HEK293 (cell line): ENCODE measurements at regions not wholly inside any gene's neighbourhood (a gene's known extent, or its start where the extent isn't known, plus 50 kb on each side); places are given as distances from the start of the nearest gene placed in this dataset.

ENCODE experiments used
- CTCF ChIA-PET: fragments of 350-600 bp; formaldehyde crosslinking; extraction: SDS; loops from one replicate; lab custom pipeline; 2021; ENCODE audit warnings: antibody characterized with exemption; lab: Yijun Ruan, JAX
- POLR2A ChIA-PET: fragments of 300-600 bp; formaldehyde crosslinking; extraction: SDS; loops from one replicate; lab custom pipeline; 2020; ENCODE audit warnings: antibody characterized with exemption, inconsistent platforms; lab: Yijun Ruan, JAX
- H3K27ac ChIP-seq: fragments of 200-500 bp; sonication (Bioruptor generic); 2 replicates; pipeline ENCODE4 v1.5.1; 2014; ENCODE audit warnings: low read depth, low read length, control low read depth, inconsistent platforms; ENCODE audit errors: extremely low read depth
- H3K36me3 ChIP-seq, 2 experiments: fragments of 200-500 bp in 1 of 2; sonication (Bioruptor generic) in 1 of 2; 1 replicate in 1 of 2; 2 replicates in 1 of 2; pipeline ENCODE4 v1.5.1; 2014 to 2017; ENCODE audit warnings: inconsistent platforms in 2 of 2, low read length in 2 of 2; ENCODE audit not compliant: control insufficient read depth in 2 of 2, insufficient read depth in 1 of 2
- H3K4me1 ChIP-seq: fragments of 200-500 bp; sonication (Bioruptor generic); 2 replicates; pipeline ENCODE4 v1.5.1; 2014; ENCODE audit warnings: mild to moderate bottlenecking, low read length, inconsistent platforms; ENCODE audit not compliant: control insufficient read depth, insufficient read depth
- H3K4me3 ChIP-seq: 2 replicates; pipeline ENCODE4 v1.5.1; 2011; ENCODE audit warnings: low read depth, mild to moderate bottlenecking, control low read depth, low read length, moderate library complexity
- H3K9me3 ChIP-seq: fragments of 200-500 bp; sonication (Bioruptor generic); 2 replicates; pipeline ENCODE4 v1.5.1; 2014; ENCODE audit warnings: low read depth, low read length, inconsistent platforms; ENCODE audit not compliant: control insufficient read depth, insufficient read depth
- FEZF1 ChIP-seq: fragments of 450-650 bp; formaldehyde crosslinking; IDR thresholded peaks from 2 replicates; pipeline ENCODE4 v1.5.1; 2016; ENCODE audit warnings: missing biosample characterization, missing genetic modification characterization
- OVOL3 ChIP-seq: fragments of 450-650 bp; formaldehyde crosslinking; IDR thresholded peaks from 2 replicates; pipeline ENCODE4 v1.5.1; 2016; ENCODE audit warnings: missing biosample characterization, missing genetic modification characterization
- REPIN1 ChIP-seq: fragments of 450-650 bp; formaldehyde crosslinking; IDR thresholded peaks from 2 replicates; pipeline ENCODE4 v1.5.1; 2017; ENCODE audit warnings: missing biosample characterization, missing genetic modification characterization, low read depth
- SCRT2 ChIP-seq: fragments of 450-650 bp; formaldehyde crosslinking; IDR thresholded peaks from 2 replicates; pipeline ENCODE4 v1.5.1; 2016; ENCODE audit warnings: missing biosample characterization, missing genetic modification characterization
- TSHZ1 ChIP-seq: fragments of 450-650 bp; formaldehyde crosslinking; IDR thresholded peaks from 2 replicates; pipeline ENCODE4 v1.5.1; 2016; ENCODE audit warnings: missing biosample characterization, missing genetic modification characterization, borderline replicate concordance
- ZBTB21 ChIP-seq: fragments of 450-650 bp; formaldehyde crosslinking; IDR thresholded peaks from 2 replicates; pipeline ENCODE4 v1.5.1; 2017; ENCODE audit warnings: missing biosample characterization, missing genetic modification characterization
- ZBTB49 ChIP-seq: fragments of 450-650 bp; formaldehyde crosslinking; IDR thresholded peaks from 2 replicates; pipeline ENCODE4 v1.5.1; 2016; ENCODE audit warnings: missing biosample characterization, missing genetic modification characterization, low read depth
- ZNF10 ChIP-seq: fragments of 450-650 bp; formaldehyde crosslinking; IDR thresholded peaks from 2 replicates; pipeline ENCODE4 v1.5.1; 2017; ENCODE audit warnings: missing biosample characterization, missing genetic modification characterization
- ZNF274 ChIP-seq, 2 experiments: fragments of 200-500 bp in 1 of 2; fragments of 450-650 bp in 1 of 2; sonication (Bioruptor generic) in 1 of 2; formaldehyde crosslinking in 1 of 2; IDR thresholded peaks; 2 replicates each; pipeline versions ENCODE4 v1.5.1 to v1.6.1; 2014 to 2016; ENCODE audit warnings: borderline replicate concordance in 1 of 2, inconsistent platforms in 1 of 2, low read length in 1 of 2, missing biosample characterization in 1 of 2, missing genetic modification characterization in 1 of 2
- ZNF366 ChIP-seq: fragments of 450-650 bp; formaldehyde crosslinking; conservative IDR thresholded peaks from 2 replicates; pipeline ENCODE4 v1.5.1; 2016; ENCODE audit warnings: missing biosample characterization, missing genetic modification characterization
- ZNF548 ChIP-seq: fragments of 450-650 bp; formaldehyde crosslinking; IDR thresholded peaks from 2 replicates; pipeline ENCODE4 v1.5.1; 2016; ENCODE audit warnings: missing biosample characterization, missing genetic modification characterization
- ZNF704 ChIP-seq: fragments of 450-650 bp; formaldehyde crosslinking; IDR thresholded peaks from 2 replicates; pipeline ENCODE4 v1.5.1; 2016; ENCODE audit warnings: missing biosample characterization, missing genetic modification characterization
- ZSCAN30 ChIP-seq: fragments of 450-650 bp; IDR thresholded peaks from 2 replicates; pipeline ENCODE4 v1.5.1; 2018; ENCODE audit warnings: missing biosample characterization, mild to moderate bottlenecking, missing genetic modification characterization, moderate library complexity
- ZSCAN5A ChIP-seq: fragments of 450-650 bp; formaldehyde crosslinking; IDR thresholded peaks from 2 replicates; pipeline ENCODE4 v1.5.1; 2016; ENCODE audit warnings: missing biosample characterization, missing genetic modification characterization
- TF ChIP-seq, protein P1 (sequence below): fragments of 450-650 bp; formaldehyde crosslinking; IDR thresholded peaks from 2 replicates; pipeline ENCODE4 v1.5.1; 2016; ENCODE audit warnings: missing biosample characterization, missing genetic modification characterization
- TF ChIP-seq, protein P2 (sequence below): fragments of 450-650 bp; formaldehyde crosslinking; IDR thresholded peaks from 2 replicates; pipeline ENCODE4 v1.5.1; 2017; ENCODE audit warnings: missing biosample characterization, missing genetic modification characterization
- TF ChIP-seq, protein P3 (sequence below): IDR thresholded peaks from 2 replicates; pipeline ENCODE4 v1.6.1; 2011; ENCODE audit warnings: mild to moderate bottlenecking, low read depth, low read length, borderline replicate concordance

DNA sequence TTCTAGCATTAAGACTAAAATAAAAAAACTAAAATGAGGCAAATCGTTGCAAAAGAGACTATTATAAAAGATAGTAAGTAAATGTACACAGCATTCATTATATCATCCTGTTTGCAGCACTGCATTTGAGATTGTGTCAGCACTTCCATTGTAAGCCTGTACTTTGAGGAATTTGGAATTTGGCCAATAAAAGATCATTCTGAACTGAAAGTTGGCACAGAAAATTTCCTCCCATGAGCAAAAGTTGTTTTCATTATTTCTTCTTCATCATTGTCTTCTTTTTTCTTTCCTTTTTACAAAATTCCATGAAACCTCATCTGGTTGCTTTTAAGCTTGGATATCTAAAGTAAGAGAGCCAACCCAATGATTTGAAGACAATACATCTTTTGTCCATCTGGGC is 199.3 kb upstream of the ADAMTSL1 start:
- ChIA-PET CTCF (interaction anchor here (1.5 kb wide), 1 partner anchor 20 kb away, joined by 3 read pairs; no protein-coding TSS in a partner anchor), POLR2A (no interaction called here)
- no peak for TF ChIP-seq REPIN1 (tag by site-specific recombination)
- TF ChIP-seq ZBTB49: no peak
- no peak for TF ChIP-seq ZNF10 (tag by site-specific recombination)
- no peak for TF ChIP-seq OVOL3
- no peak for TF ChIP-seq ZBTB21
- TF ChIP-seq, protein P1, sequence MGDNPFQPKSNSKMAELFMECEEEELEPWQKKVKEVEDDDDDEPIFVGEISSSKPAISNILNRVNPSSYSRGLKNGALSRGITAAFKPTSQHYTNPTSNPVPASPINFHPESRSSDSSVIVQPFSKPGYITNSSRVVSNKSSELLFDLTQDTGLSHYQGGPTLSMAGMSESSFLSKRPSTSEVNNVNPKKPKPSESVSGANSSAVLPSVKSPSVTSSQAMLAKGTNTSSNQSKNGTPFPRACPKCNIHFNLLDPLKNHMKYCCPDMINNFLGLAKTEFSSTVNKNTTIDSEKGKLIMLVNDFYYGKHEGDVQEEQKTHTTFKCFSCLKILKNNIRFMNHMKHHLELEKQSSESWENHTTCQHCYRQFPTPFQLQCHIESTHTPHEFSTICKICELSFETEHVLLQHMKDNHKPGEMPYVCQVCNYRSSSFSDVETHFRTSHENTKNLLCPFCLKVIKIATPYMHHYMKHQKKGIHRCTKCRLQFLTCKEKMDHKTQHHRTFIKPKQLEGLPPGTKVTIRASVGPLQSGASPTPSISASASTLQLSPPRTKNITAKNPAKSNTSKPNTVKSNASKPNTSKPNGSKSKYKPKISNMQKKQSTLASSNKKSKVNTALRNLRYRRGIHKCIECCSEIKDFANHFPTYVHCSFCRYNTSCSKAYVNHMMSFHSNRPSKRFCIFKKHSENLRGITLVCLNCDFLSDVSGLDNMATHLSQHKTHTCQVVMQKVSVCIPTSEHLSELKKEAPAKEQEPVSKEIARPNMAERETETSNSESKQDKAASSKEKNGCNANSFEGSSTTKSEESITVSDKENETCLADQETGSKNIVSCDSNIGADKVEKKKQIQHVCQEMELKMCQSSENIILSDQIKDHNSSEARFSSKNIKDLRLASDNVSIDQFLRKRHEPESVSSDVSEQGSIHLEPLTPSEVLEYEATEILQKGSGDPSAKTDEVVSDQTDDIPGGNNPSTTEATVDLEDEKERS (tag by site-specific recombination): no peak
- no peak for TF ChIP-seq ZSCAN5A (tag by site-specific recombination)
- no peak for TF ChIP-seq TSHZ1 (tag by site-specific recombination)
- TF ChIP-seq SCRT2 (tag by site-specific recombination): no peak
- TF ChIP-seq ZNF274 (IDR thresholded peaks at IDR 0.05; ENCODE audit: low read length): no peak
- TF ChIP-seq ZNF274 (tag by site-specific recombination; IDR thresholded peaks at IDR 0.05; ENCODE audit: borderline replicate concordance): no peak
- TF ChIP-seq, protein P2, sequence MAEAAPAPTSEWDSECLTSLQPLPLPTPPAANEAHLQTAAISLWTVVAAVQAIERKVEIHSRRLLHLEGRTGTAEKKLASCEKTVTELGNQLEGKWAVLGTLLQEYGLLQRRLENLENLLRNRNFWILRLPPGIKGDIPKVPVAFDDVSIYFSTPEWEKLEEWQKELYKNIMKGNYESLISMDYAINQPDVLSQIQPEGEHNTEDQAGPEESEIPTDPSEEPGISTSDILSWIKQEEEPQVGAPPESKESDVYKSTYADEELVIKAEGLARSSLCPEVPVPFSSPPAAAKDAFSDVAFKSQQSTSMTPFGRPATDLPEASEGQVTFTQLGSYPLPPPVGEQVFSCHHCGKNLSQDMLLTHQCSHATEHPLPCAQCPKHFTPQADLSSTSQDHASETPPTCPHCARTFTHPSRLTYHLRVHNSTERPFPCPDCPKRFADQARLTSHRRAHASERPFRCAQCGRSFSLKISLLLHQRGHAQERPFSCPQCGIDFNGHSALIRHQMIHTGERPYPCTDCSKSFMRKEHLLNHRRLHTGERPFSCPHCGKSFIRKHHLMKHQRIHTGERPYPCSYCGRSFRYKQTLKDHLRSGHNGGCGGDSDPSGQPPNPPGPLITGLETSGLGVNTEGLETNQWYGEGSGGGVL (tag by site-specific recombination): no peak
- TF ChIP-seq ZNF704 (tag by site-specific recombination): no peak
- no peak for TF ChIP-seq ZNF548 (tag by site-specific recombination)
- TF ChIP-seq, protein P3, sequence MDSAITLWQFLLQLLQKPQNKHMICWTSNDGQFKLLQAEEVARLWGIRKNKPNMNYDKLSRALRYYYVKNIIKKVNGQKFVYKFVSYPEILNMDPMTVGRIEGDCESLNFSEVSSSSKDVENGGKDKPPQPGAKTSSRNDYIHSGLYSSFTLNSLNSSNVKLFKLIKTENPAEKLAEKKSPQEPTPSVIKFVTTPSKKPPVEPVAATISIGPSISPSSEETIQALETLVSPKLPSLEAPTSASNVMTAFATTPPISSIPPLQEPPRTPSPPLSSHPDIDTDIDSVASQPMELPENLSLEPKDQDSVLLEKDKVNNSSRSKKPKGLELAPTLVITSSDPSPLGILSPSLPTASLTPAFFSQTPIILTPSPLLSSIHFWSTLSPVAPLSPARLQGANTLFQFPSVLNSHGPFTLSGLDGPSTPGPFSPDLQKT: no peak
- TF ChIP-seq ZSCAN30 (tag by site-specific recombination): no peak
- no peak for TF ChIP-seq ZNF366 (tag by site-specific recombination)
- TF ChIP-seq FEZF1 (tag by site-specific recombination): no peak

More for the DNA sequence above, 199.3 kb upstream of the ADAMTSL1 start:
- H3K27ac ChIP-seq: no peak overlapping the region
- H3K4me1 ChIP-seq: no peaks in the 10 kb centered on the region
- H3K4me3 ChIP-seq: no peak overlapping the region
- no peaks in the 10 kb centered on the region for H3K9me3 ChIP-seq
- no peaks in the 10 kb centered on the region for H3K36me3 ChIP-seq
